Ovary (tissue), 7 donors: ENCODE measurements at regions not wholly inside any gene's neighbourhood (a gene's known extent, or its start where the extent isn't known, plus 50 kb on each side); places are given as distances from the start of the nearest gene placed in this dataset.
A peak's percentile ranks its signal among the peaks of the same experiment; 100 is the strongest.

Experiments
- DNase-seq, 5 donors: peaks; one replicate each; pipeline ENCODE4 v3.0.0-alpha.2; 2019 to 2020
- H3K27ac ChIP-seq, 2 donors: fragments of 200-600 bp; one replicate each; pipeline versions ENCODE4 v1.5.1 to v1.8.0; 2019 to 2022
- H3K27me3 ChIP-seq: fragments of 200-600 bp; one replicate; pipeline ENCODE4 v1.8.0; 2022
- H3K36me3 ChIP-seq: fragments of 200-600 bp; sonication (generic); one replicate; pipeline ENCODE4 v1.5.1; 2019
- H3K4me1 ChIP-seq: one replicate; pipeline ENCODE4 v1.8.1; 2013; ENCODE audit warnings: mild to moderate bottlenecking, moderate library complexity; ENCODE audit not compliant: insufficient read depth
- H3K4me3 ChIP-seq: fragments of 200-600 bp; sonication (generic); one replicate; pipeline ENCODE4 v1.5.1; 2017
- H3K9me3 ChIP-seq, 2 donors: fragments of 200-600 bp in 1 of 2; sonication (generic) in 1 of 2; one replicate each; pipeline versions ENCODE4 v1.5.1 to v1.8.1; 2013 to 2019; ENCODE audit warnings: mild to moderate bottlenecking in 1 of 2, moderate library complexity in 1 of 2
- EP300 ChIP-seq: sonication (generic); formaldehyde crosslinking; IDR thresholded peaks from one replicate; pipeline ENCODE4 v1.6.1; 2017; ENCODE audit warnings: antibody characterized with exemption
- POLR2A ChIP-seq: fragments of 450-650 bp; IDR thresholded peaks from one replicate; pipeline ENCODE4 v1.6.1; 2017; ENCODE audit warnings: antibody characterized with exemption, mild to moderate bottlenecking, moderate library complexity
- WGBS, 3 donors: extraction: QIAGEN DNeasy Blood & Tissue Kit in 1 of 3; methylation state at CpG; one replicate each; pipeline versions ENCODE4 v1.1.5 to v1.1.7; 2013 to 2017; 5-methylcytosine and 5-hydroxymethylcytosine counted together
- intact Hi-C, 4 donors: fragments of 100-400 bp; cut with DNase I; formaldehyde crosslinking; loops; one replicate each; pipeline versions ENCODE4 v1.11.0 to v1.15.1; 2022 to 2023
- TF ChIP-seq, protein P1 (sequence below), 3 donors: fragments of 450-650 bp in 2 of 3; fragments of 200-600 bp in 1 of 3; IDR thresholded peaks; one replicate each; pipeline versions ENCODE4 v1.5.1 to v1.8.0; 2016 to 2022; ENCODE audit warnings: antibody characterized with exemption in 3 of 3, mild to moderate bottlenecking in 1 of 3
- donor health status: DM: no; HTN: no; CAD: no; lungs with moderate emphysema.
- donor health status: DM: no; HTN: no; CAD: no.
- donor health status: Bipolar disorder and iron deficiency.
- donor health status: DM: no; HTN: no; CAD: no.
- donor health status: DM: yes; HTN: yes; CAD: no.

DNA sequence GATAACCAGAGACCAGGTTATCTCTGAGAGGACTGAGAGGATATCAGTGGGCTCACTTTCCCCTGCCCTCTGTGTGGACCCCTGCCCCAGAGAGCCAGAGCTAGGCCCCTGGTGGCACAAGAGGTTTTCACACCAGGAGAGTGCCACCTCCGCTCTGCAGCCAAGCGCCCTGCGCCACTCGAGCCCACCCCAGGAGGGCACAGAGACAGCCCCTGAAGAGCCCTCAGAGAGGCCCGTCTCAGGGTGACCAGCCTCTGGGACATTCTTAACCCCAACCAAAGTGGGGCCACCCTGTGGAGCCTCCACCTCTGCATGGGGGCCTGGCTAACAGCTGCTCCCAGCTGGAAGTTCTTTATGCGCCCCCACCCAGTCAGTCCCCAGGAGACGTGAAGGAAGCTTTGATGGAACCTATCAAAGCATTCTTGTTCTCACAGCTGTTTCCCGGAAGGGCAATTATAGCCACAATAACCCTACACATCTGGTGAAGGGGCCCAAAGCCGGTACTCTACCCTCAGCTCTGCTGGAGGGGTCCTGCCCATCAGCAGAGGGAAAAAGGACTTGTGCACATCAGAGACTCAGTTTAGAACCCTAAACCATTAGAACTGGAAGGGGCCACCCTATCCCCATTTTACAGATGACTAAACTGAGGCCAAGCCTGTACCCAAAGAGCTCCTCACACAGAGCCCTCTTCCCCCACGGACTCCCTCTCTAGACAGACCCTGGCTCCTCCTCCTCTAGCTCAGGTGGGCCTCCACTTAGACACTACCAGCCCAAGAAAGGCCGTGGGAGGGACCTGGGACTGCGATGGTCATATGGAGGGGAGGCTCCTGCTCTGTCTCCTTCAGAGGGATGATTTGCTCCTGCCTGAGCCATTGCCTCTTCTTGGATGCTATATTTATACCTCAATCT lies 101.1 kb downstream of the ZFP36L2 start:
- H3K27ac ChIP-seq, result no peak overlapping the region
- DNase-seq, result peak in 1 of 5 donors; percentile 25
- TF ChIP-seq POLR2A, result no peak
- TF ChIP-seq, protein P1, sequence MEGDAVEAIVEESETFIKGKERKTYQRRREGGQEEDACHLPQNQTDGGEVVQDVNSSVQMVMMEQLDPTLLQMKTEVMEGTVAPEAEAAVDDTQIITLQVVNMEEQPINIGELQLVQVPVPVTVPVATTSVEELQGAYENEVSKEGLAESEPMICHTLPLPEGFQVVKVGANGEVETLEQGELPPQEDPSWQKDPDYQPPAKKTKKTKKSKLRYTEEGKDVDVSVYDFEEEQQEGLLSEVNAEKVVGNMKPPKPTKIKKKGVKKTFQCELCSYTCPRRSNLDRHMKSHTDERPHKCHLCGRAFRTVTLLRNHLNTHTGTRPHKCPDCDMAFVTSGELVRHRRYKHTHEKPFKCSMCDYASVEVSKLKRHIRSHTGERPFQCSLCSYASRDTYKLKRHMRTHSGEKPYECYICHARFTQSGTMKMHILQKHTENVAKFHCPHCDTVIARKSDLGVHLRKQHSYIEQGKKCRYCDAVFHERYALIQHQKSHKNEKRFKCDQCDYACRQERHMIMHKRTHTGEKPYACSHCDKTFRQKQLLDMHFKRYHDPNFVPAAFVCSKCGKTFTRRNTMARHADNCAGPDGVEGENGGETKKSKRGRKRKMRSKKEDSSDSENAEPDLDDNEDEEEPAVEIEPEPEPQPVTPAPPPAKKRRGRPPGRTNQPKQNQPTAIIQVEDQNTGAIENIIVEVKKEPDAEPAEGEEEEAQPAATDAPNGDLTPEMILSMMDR (IDR thresholded peaks at IDR 0.05), result no peak
- no peaks in the 10 kb centered on the region for H3K36me3 ChIP-seq
- no peaks in the 10 kb centered on the region for H3K27me3 ChIP-seq
- H3K4me3 ChIP-seq, result no peak overlapping the region
- WGBS, 3 donors, result 69 to 77% (median 72%) methylated on average over 12 of the region's 12 CpGs
- intact Hi-C loops, result no loop called here
- no peaks in the 10 kb centered on the region for H3K9me3 ChIP-seq
- H3K4me1 ChIP-seq, result peaks cover 3% of the 10 kb centered on the region

DNA sequence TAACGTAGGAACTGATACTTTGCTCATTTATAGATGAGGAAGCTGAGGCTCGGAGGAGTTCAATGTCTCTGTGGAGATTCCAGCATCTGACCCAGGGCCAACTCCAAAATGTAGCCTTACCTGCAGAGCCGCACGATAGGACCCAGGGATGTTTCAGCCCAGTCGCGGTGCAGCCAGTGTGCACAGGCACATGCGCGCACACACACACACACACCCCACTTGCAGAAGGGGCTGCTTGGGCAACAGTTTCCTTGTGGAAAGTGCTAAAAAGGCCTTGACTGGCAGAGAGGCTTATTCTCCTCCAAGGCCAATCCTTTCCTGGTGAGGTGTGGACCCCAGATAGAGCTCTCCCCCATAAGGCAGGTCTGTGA lies 101.7 kb downstream of the ZFP36L2 start:
- H3K4me3 ChIP-seq, result no peak overlapping the region
- no peaks in the 10 kb centered on the region for H3K36me3 ChIP-seq
- intact Hi-C loops, result no loop called here
- peaks cover 2% of the 10 kb centered on the region for H3K4me1 ChIP-seq
- peak in 1 of 5 donors; percentile 31 for DNase-seq
- WGBS, 3 donors, result 94 to 96% (median 96%) methylated on average over 8 of the region's 8 CpGs
- H3K9me3 ChIP-seq, result no peaks in the 10 kb centered on the region
- no peak overlapping the region for H3K27ac ChIP-seq
- H3K27me3 ChIP-seq, result no peaks in the 10 kb centered on the region
- TF ChIP-seq, protein P1 (IDR thresholded peaks at IDR 0.05), result no peak
- TF ChIP-seq POLR2A (no peak), EP300 (no peak)

DNA sequence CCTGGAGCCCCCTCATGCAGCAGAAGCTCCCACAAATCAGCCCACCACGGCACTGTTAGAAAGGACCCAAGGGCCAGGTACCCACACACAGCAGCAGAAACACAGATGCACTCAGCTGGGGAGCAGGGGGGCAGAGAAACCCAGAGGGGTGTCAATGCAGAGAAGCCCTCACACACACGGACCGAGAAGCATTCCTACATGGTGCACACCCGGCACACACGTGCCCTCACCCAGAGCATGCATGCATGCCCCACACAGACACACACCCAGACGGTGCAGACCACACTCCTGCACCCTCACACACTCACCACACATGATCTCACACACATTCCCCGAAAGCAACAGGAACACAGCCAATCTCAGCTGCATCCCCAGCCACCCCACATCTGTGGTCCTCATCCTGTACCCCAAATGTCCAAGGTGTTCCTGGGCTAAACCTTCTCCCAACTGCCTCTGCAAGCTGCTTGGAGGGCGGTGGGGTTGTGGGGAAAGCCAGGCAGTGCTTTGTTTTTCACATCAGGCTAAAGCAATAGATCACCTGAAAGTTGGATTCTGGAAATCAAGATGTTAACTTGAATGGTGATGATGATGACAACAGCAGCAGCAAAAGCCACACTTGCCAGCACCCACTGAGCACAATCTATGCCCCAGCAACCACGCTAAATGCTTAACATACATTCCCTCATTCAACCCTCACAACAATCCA lies 102.3 kb downstream of the ZFP36L2 start:
- TF ChIP-seq EP300, result no peak
- TF ChIP-seq POLR2A, result no peak
- TF ChIP-seq, protein P1 (IDR thresholded peaks at IDR 0.05), result no peak
- intact Hi-C loops, result no loop called here
- Histone ChIP-seq H3K9me3 (no peaks in the 10 kb centered on the region), H3K4me1 (no peaks in the 10 kb centered on the region), H3K36me3 (no peaks in the 10 kb centered on the region), H3K27me3 (no peaks in the 10 kb centered on the region), H3K4me3 (no peak overlapping the region), H3K27ac (no peak overlapping the region)
- WGBS, 3 donors, result 67 to 82% (median 77%) methylated on average over 9 of the region's 9 CpGs
- DNase-seq, result peak in 1 of 5 donors; percentile 17

DNA sequence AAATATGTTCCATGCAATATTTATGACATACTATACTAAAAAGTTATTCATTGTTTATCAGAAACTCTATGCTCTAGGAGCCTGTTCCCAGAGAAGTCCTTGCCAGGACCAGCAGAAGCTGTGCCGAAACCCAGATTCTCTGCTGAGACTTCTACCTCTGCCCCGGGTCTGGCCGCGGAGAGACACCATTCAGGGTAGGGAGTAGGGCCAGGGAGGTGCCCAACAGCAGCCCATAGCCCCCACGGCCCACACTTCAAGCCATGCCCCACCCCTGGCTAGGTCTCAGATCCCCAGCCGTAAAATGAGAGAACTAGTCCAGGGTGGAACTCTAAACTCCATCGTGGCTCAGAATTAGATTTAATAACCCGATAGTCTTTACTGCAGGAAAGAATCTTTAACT lies 102.9 kb downstream of the ZFP36L2 start:
- no peak overlapping the region for H3K4me3 ChIP-seq
- H3K4me1 ChIP-seq, result no peaks in the 10 kb centered on the region
- no peak overlapping the region for H3K27ac ChIP-seq
- H3K36me3 ChIP-seq, result no peaks in the 10 kb centered on the region
- TF ChIP-seq, protein P1 (IDR thresholded peaks at IDR 0.05), result no peak
- TF ChIP-seq POLR2A (no peak), EP300 (no peak)
- DNase-seq, result peak in 1 of 5 donors; percentile 27
- intact Hi-C loops, result no loop called here
- no peaks in the 10 kb centered on the region for H3K9me3 ChIP-seq
- 59 to 71% (median 60%) methylated on average over 8 of the region's 8 CpGs for WGBS, 3 donors
- no peaks in the 10 kb centered on the region for H3K27me3 ChIP-seq
